HG03196 (cell line): ENCODE measurements at regions not wholly inside any gene's neighbourhood (a gene's known extent, or its start where the extent isn't known, plus 50 kb on each side); places are given as distances from the start of the nearest gene placed in this dataset.

ENCODE experiments used
- ATAC-seq: cut with Tn5 transposase; IDR thresholded peaks from one replicate; pipeline ENCODE4 v1.9.1; 2021; ENCODE audit not compliant: unreplicated experiment

GRCh38 chr15:94059013-94059587, 172.3 kb upstream of the MCTP2 start:
- ATAC-seq: no peak

- no peak for ATAC-seq
Measured at GRCh38 chr15:94057305-94057704, 174.1 kb upstream of the MCTP2 start.

GRCh38 chr15:94056314-94056713, 175.0 kb upstream of the MCTP2 start:
- ATAC-seq: no peak

- ATAC-seq: no peak
Measured at GRCh38 chr15:94053626-94054025, 177.7 kb upstream of the MCTP2 start.

GRCh38 chr15:94052711-94053110, 178.7 kb upstream of the MCTP2 start:
- no peak for ATAC-seq

GRCh38 chr15:94047566-94047965, 183.8 kb upstream of the MCTP2 start:
- ATAC-seq: no peak

- ATAC-seq: no peak
Measured at GRCh38 chr15:94042180-94042928, 189.0 kb upstream of the MCTP2 start.

GRCh38 chr15:94041746-94042145, 189.6 kb upstream of the MCTP2 start:
- no peak for ATAC-seq

GRCh38 chr15:94040541-94041248, 190.7 kb upstream of the MCTP2 start:
- ATAC-seq: no peak

- ATAC-seq: no peak
Measured at GRCh38 chr15:94036156-94036555, 195.2 kb upstream of the MCTP2 start.

- ATAC-seq: no peak
Measured at GRCh38 chr15:94033683-94034020, 197.7 kb upstream of the MCTP2 start.

GRCh38 chr15:94033014-94033682, 198.2 kb upstream of the MCTP2 start:
- ATAC-seq: no peak

GRCh38 chr15:94032571-94032970, 198.8 kb upstream of the MCTP2 start:
- no peak for ATAC-seq

- ATAC-seq: no peak
Measured at GRCh38 chr15:94031072-94031471, 200.3 kb upstream of the MCTP2 start.

GRCh38 chr15:94029495-94029894, 201.9 kb upstream of the MCTP2 start:
- ATAC-seq: no peak

- no peak for ATAC-seq
Measured at GRCh38 chr15:94028809-94029208, 202.6 kb upstream of the MCTP2 start.

GRCh38 chr15:94028121-94028520, 203.2 kb upstream of the MCTP2 start:
- no peak for ATAC-seq

GRCh38 chr15:94027581-94027980, 203.8 kb upstream of the MCTP2 start:
- no peak for ATAC-seq

GRCh38 chr15:94026458-94027304, 204.7 kb upstream of the MCTP2 start:
- ATAC-seq: no peak

GRCh38 chr15:94023531-94023930, 207.8 kb upstream of the MCTP2 start:
- ATAC-seq: no peak
